Colonic mucosa (tissue), 4 donors: ENCODE measurements at regions not wholly inside any gene's neighbourhood (a gene's known extent, or its start where the extent isn't known, plus 50 kb on each side); places are given as distances from the start of the nearest gene placed in this dataset.

ENCODE experiments used
- DNase-seq: peaks from one replicate; pipeline ENCODE4 v3.0.0-alpha.2; 2020
- H3K27ac ChIP-seq: fragments of 200-600 bp; one replicate; pipeline ENCODE4 v1.8.0; 2021
- H3K27me3 ChIP-seq: fragments of 200-600 bp; one replicate; pipeline ENCODE4 v1.8.0; 2021
- H3K36me3 ChIP-seq: fragments of 200-600 bp; one replicate; pipeline ENCODE4 v1.8.0; 2021
- H3K4me1 ChIP-seq: fragments of 200-600 bp; one replicate; pipeline ENCODE4 v1.8.0; 2021; ENCODE audit warnings: mild to moderate bottlenecking
- H3K4me3 ChIP-seq: fragments of 200-600 bp; one replicate; pipeline ENCODE4 v1.8.0; 2021
- H3K9ac ChIP-seq, 2 donors: one replicate each; pipeline ENCODE4 v1.7.0; 2013; ENCODE audit warnings: control low read depth in 2 of 2, low read depth in 2 of 2, low read length in 2 of 2
- H3K9me3 ChIP-seq: fragments of 200-600 bp; one replicate; pipeline ENCODE4 v1.8.0; 2021
- CTCF ChIP-seq: fragments of 200-600 bp; IDR thresholded peaks from one replicate; pipeline ENCODE4 v1.8.0; 2022; ENCODE audit warnings: antibody characterized with exemption, mild to moderate bottlenecking
- intact Hi-C: fragments of 100-400 bp; cut with DNase I; formaldehyde crosslinking; loops from one replicate; pipeline ENCODE4 v1.14.1; 2022
- donor health status: healthy.
- donor health status: DM: no; HTN: no; CAD: no.
- donor health status: DM: no; HTN: no; CAD: no.

GRCh38 chr15:89406940-89407607, 72.5 kb upstream of the POLG start:
- no peak for DNase-seq
- Histone ChIP-seq H3K4me1 (peaks cover 5% of the 10 kb centered on the region), H3K27ac (no peak overlapping the region), H3K4me3 (no peak overlapping the region), H3K36me3 (no peaks in the 10 kb centered on the region), H3K27me3 (peaks cover 87% of the 10 kb centered on the region), H3K9me3 (no peaks in the 10 kb centered on the region), H3K9ac (no peak overlapping the region)
- TF ChIP-seq CTCF: no peak
- intact Hi-C loops: no loop called here

- H3K36me3 ChIP-seq: no peaks in the 10 kb centered on the region
- H3K4me1 ChIP-seq: peaks cover 5% of the 10 kb centered on the region
- no peak overlapping the region for H3K4me3 ChIP-seq
- no peak overlapping the region for H3K9ac ChIP-seq
- no peak for DNase-seq
- no peak overlapping the region for H3K27ac ChIP-seq
- peaks cover 87% of the 10 kb centered on the region for H3K27me3 ChIP-seq
- intact Hi-C loops: no loop called here
- no peak for TF ChIP-seq CTCF
- H3K9me3 ChIP-seq: no peaks in the 10 kb centered on the region
Measured at GRCh38 chr15:89406218-89406939, 71.8 kb upstream of the POLG start.

GRCh38 chr15:89405494-89405893, 70.9 kb upstream of the POLG start:
- no peak for DNase-seq
- Histone ChIP-seq H3K4me3 (no peak overlapping the region), H3K36me3 (no peaks in the 10 kb centered on the region), H3K27me3 (peaks cover 87% of the 10 kb centered on the region), H3K9me3 (no peaks in the 10 kb centered on the region), H3K27ac (no peak overlapping the region), H3K9ac (no peak overlapping the region), H3K4me1 (peaks cover 5% of the 10 kb centered on the region)
- intact Hi-C loops: no loop called here
- no peak for TF ChIP-seq CTCF

- Histone ChIP-seq H3K27ac (no peak overlapping the region), H3K9ac (no peak overlapping the region), H3K36me3 (no peaks in the 10 kb centered on the region), H3K27me3 (peaks cover 87% of the 10 kb centered on the region), H3K4me1 (peaks cover 14% of the 10 kb centered on the region), H3K4me3 (no peak overlapping the region), H3K9me3 (no peaks in the 10 kb centered on the region)
- TF ChIP-seq CTCF: no peak
- intact Hi-C loops: no loop called here
- DNase-seq: no peak
Measured at GRCh38 chr15:89404023-89404422, 69.4 kb upstream of the POLG start.

- no peak overlapping the region for H3K4me3 ChIP-seq
- H3K4me1 ChIP-seq: peaks cover 14% of the 10 kb centered on the region
- no peak for TF ChIP-seq CTCF
- intact Hi-C loops: no loop called here
- no peak overlapping the region for H3K9ac ChIP-seq
- DNase-seq: no peak
- H3K9me3 ChIP-seq: no peaks in the 10 kb centered on the region
- no peak overlapping the region for H3K27ac ChIP-seq
- H3K27me3 ChIP-seq: peaks cover 82% of the 10 kb centered on the region
- H3K36me3 ChIP-seq: no peaks in the 10 kb centered on the region
Measured at GRCh38 chr15:89402518-89402805, 67.8 kb upstream of the POLG start.
